ENCODE measurements at regions not wholly inside any gene's neighbourhood (a gene's known extent, or its start where the extent isn't known, plus 50 kb on each side); places are given as distances from the start of the nearest gene placed in this dataset.

DNA sequence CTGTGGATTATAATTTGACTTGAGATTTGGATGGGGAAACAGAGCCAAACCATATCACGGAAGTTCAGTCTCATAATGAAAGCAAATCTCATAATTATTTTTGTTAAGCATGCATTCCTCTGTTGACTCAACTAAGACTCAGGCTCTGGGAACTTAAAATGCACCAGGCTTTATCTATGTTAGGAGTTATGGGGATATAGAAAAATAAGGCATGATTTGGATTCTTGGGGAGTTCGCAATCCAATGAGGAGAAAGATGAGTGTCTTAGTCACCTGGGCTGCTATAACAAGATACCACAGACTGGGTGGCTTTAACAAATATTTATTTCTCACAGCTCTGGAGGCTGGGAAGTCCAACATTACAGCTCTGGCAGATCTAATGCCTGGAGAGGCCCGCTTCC lies 89.4 kb upstream of the TJP1 start:
- no peak overlapping the region for H3K27ac ChIP-seq (ENCODE audit: low read depth, low read length, poor library complexity, severe bottlenecking)
- no peak overlapping the region for H3K4me2 ChIP-seq (ENCODE audit: low read length)
- H2AFZ ChIP-seq (ENCODE audit: low read length), result no peak overlapping the region
- TF ChIP-seq, protein P1, sequence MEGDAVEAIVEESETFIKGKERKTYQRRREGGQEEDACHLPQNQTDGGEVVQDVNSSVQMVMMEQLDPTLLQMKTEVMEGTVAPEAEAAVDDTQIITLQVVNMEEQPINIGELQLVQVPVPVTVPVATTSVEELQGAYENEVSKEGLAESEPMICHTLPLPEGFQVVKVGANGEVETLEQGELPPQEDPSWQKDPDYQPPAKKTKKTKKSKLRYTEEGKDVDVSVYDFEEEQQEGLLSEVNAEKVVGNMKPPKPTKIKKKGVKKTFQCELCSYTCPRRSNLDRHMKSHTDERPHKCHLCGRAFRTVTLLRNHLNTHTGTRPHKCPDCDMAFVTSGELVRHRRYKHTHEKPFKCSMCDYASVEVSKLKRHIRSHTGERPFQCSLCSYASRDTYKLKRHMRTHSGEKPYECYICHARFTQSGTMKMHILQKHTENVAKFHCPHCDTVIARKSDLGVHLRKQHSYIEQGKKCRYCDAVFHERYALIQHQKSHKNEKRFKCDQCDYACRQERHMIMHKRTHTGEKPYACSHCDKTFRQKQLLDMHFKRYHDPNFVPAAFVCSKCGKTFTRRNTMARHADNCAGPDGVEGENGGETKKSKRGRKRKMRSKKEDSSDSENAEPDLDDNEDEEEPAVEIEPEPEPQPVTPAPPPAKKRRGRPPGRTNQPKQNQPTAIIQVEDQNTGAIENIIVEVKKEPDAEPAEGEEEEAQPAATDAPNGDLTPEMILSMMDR (IDR thresholded peaks at IDR 0.05; ENCODE audit: low read length), result no peak
- TF ChIP-seq EZH2 (IDR thresholded peaks at IDR 0.05; ENCODE audit: borderline replicate concordance, low read length), result no peak
- H3K9me2 ChIP-seq (ENCODE audit: low read depth, low read length), result no peaks in the 10 kb centered on the region
- H3K9ac ChIP-seq (ENCODE audit: low read length), result no peak overlapping the region
- no peaks in the 10 kb centered on the region for H3K4me1 ChIP-seq (ENCODE audit: insufficient read depth, low read length, severe bottlenecking)
- no peak overlapping the region for H3K4me3 ChIP-seq (ENCODE audit: low read depth, low read length, poor library complexity, severe bottlenecking)
- H3F3A ChIP-seq (ENCODE audit: insufficient read depth, low read length), result no peaks in the 10 kb centered on the region
- no peaks in the 10 kb centered on the region for H4K20me1 ChIP-seq (ENCODE audit: insufficient read depth, low read length)
- peaks cover 3% of the 10 kb centered on the region; the same call in 1 of the 2 replicates for H3K9me3 ChIP-seq (ENCODE audit: low read length)
- H3K79me2 ChIP-seq (ENCODE audit: insufficient read depth, low read length), result no peaks in the 10 kb centered on the region
- no peaks in the 10 kb centered on the region for H3K36me3 ChIP-seq (ENCODE audit: insufficient read depth, low read length)
- no peaks in the 10 kb centered on the region for H3K27me3 ChIP-seq (ENCODE audit: insufficient read depth, low read length)

DNA sequence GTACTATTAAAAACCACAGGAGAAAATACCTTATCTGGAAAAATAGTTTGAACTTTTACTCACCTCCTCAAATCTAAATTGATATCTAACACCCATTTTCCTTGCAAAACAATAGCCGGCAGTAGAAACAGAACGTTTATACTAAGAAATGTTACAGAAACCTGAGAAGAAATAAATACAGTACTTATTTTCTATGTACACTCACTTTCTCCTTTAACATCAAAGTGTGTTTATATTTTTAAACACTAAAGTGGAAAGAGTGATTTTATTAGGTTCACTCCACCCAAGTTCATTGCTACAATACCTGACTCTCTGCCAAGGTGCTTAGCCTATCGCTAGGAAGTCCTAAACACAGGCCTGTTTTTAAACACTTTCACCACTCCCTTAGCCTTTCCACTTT lies 87.8 kb upstream of the TJP1 start:
- no peak overlapping the region for H3K27ac ChIP-seq (ENCODE audit: low read depth, low read length, poor library complexity, severe bottlenecking)
- no peak overlapping the region for H3K4me3 ChIP-seq (ENCODE audit: low read depth, low read length, poor library complexity, severe bottlenecking)
- H3F3A ChIP-seq (ENCODE audit: insufficient read depth, low read length), result no peaks in the 10 kb centered on the region
- peaks cover 3% of the 10 kb centered on the region; the same call in 1 of the 2 replicates for H3K9me3 ChIP-seq (ENCODE audit: low read length)
- H3K79me2 ChIP-seq (ENCODE audit: insufficient read depth, low read length), result no peaks in the 10 kb centered on the region
- no peaks in the 10 kb centered on the region for H3K27me3 ChIP-seq (ENCODE audit: insufficient read depth, low read length)
- H3K9ac ChIP-seq (ENCODE audit: low read length), result no peak overlapping the region
- no peaks in the 10 kb centered on the region for H4K20me1 ChIP-seq (ENCODE audit: insufficient read depth, low read length)
- no peaks in the 10 kb centered on the region for H3K9me2 ChIP-seq (ENCODE audit: low read depth, low read length)
- H3K36me3 ChIP-seq (ENCODE audit: insufficient read depth, low read length), result no peaks in the 10 kb centered on the region
- TF ChIP-seq EZH2 (IDR thresholded peaks at IDR 0.05; ENCODE audit: borderline replicate concordance, low read length), result no peak
- TF ChIP-seq, protein P1 (IDR thresholded peaks at IDR 0.05; ENCODE audit: low read length), result no peak
- no peak overlapping the region for H3K4me2 ChIP-seq (ENCODE audit: low read length)
- no peaks in the 10 kb centered on the region for H3K4me1 ChIP-seq (ENCODE audit: insufficient read depth, low read length, severe bottlenecking)
- H2AFZ ChIP-seq (ENCODE audit: low read length), result no peak overlapping the region

DNA sequence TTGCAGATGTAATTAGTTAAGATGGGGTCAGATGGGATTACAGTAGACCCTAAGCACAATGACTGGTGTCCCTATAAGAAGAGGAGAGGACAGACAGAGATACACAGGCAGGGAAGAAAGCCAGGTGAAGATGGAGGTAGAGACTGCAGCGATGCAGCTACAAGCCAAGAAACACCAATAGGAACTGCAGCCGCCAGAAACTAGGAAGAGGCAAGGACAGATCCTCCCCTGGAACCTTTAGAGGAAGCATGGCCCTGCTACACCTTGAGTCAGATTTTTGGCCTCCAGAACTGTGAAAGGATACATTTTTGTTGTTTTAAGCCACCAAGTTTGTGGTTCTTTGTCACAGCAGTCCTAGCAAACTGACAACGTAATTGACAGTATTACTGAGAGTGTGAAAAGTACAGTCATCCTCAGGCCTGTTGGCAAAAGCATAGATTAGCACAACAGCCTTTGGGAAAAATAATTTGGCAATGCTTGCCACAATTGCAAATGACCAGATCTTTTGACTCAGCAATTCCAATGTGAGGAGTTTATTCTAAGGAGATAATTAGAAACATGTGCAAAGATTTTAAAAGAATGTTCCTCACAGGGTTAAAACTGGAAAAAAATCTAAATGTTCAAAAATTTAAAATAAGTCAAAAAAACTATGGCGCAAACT lies 82.6 kb upstream of the TJP1 start:
- Histone ChIP-seq H3F3A (ENCODE audit: insufficient read depth, low read length) (no peaks in the 10 kb centered on the region), H3K9ac (ENCODE audit: low read length) (no peak overlapping the region), H3K36me3 (ENCODE audit: insufficient read depth, low read length) (no peaks in the 10 kb centered on the region), H2AFZ (ENCODE audit: low read length) (no peak overlapping the region), H3K27me3 (ENCODE audit: insufficient read depth, low read length) (no peaks in the 10 kb centered on the region), H3K4me3 (ENCODE audit: low read depth, low read length, poor library complexity, severe bottlenecking) (no peak overlapping the region), H3K4me1 (ENCODE audit: insufficient read depth, low read length, severe bottlenecking) (no peaks in the 10 kb centered on the region), H3K9me2 (ENCODE audit: low read depth, low read length) (no peaks in the 10 kb centered on the region), H4K20me1 (ENCODE audit: insufficient read depth, low read length) (no peaks in the 10 kb centered on the region), H3K9me3 (ENCODE audit: low read length) (no peaks in the 10 kb centered on the region), H3K79me2 (ENCODE audit: insufficient read depth, low read length) (no peaks in the 10 kb centered on the region), H3K4me2 (ENCODE audit: low read length) (no peak overlapping the region), H3K27ac (ENCODE audit: low read depth, low read length, poor library complexity, severe bottlenecking) (no peak overlapping the region)
- TF ChIP-seq, protein P1 (IDR thresholded peaks at IDR 0.05; ENCODE audit: low read length), result no peak
- no peak for TF ChIP-seq EZH2 (IDR thresholded peaks at IDR 0.05; ENCODE audit: borderline replicate concordance, low read length)
